Astrocyte of the spinal cord (primary cell): ENCODE measurements at regions not wholly inside any gene's neighbourhood (a gene's known extent, or its start where the extent isn't known, plus 50 kb on each side); places are given as distances from the start of the nearest gene placed in this dataset.

ENCODE experiments used
- DNase-seq: peaks from one replicate; pipeline ENCODE4 v3.0.0; 2011; ENCODE audit warnings: low read depth, low spot score
- H3K4me3 ChIP-seq: 2 replicates; pipeline ENCODE4 v1.5.1; 2011; ENCODE audit warnings: low read depth, mild to moderate bottlenecking, low read length, moderate library complexity
- in situ Hi-C: cut with HindIII; loops from 2 replicates; pipeline ENCODE4 v1.10.0; 2017; ENCODE audit warnings: low sequenced_read_pairs
- TF ChIP-seq, protein P1 (sequence below): IDR thresholded peaks from 2 replicates; pipeline ENCODE4 v1.5.1; 2012; ENCODE audit warnings: low read depth, mild to moderate bottlenecking, low read length, inconsistent platforms

- DNase-seq = peak; percentile 31
- no peak overlapping the region for H3K4me3 ChIP-seq
- TF ChIP-seq, protein P1, sequence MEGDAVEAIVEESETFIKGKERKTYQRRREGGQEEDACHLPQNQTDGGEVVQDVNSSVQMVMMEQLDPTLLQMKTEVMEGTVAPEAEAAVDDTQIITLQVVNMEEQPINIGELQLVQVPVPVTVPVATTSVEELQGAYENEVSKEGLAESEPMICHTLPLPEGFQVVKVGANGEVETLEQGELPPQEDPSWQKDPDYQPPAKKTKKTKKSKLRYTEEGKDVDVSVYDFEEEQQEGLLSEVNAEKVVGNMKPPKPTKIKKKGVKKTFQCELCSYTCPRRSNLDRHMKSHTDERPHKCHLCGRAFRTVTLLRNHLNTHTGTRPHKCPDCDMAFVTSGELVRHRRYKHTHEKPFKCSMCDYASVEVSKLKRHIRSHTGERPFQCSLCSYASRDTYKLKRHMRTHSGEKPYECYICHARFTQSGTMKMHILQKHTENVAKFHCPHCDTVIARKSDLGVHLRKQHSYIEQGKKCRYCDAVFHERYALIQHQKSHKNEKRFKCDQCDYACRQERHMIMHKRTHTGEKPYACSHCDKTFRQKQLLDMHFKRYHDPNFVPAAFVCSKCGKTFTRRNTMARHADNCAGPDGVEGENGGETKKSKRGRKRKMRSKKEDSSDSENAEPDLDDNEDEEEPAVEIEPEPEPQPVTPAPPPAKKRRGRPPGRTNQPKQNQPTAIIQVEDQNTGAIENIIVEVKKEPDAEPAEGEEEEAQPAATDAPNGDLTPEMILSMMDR = no peak
- in situ Hi-C loops = no loop called here
Measured at GRCh38 chr2:145356056-145356455, 836.1 kb upstream of the ZEB2 start.

- in situ Hi-C loops = no loop called here
- DNase-seq = no peak
- H3K4me3 ChIP-seq = no peak overlapping the region
- TF ChIP-seq, protein P1 = no peak
Measured at GRCh38 chr2:145352484-145352883, 832.6 kb upstream of the ZEB2 start.

GRCh38 chr2:145351864-145352425 is 832.0 kb upstream of the ZEB2 start:
- H3K4me3 ChIP-seq = no peak overlapping the region
- TF ChIP-seq, protein P1 = no peak
- DNase-seq = no peak
- in situ Hi-C loops = no loop called here

DNA sequence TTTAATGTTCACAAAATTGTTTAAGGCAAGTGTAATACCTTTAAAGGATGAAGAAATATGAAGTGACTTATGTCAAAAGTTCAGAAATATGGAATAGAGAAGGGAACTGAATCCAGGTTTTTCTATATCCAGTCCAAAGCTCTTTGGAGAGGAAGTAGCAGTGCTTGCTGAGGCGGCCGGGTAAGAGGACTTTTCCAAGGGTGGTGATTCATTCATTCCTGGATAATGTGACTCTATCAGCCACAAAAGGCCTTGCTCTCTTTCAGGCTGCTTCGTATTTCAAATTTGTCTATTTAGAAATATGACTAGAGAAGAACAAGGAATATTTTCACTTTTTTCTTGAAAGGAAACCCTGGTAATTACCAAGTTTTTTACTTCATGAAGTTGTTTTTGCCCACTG is 830.1 kb upstream of the ZEB2 start:
- TF ChIP-seq, protein P1 = no peak
- DNase-seq = peak; percentile 70
- in situ Hi-C loops = no loop called here
- H3K4me3 ChIP-seq = no peak overlapping the region

- peak; percentile 36 for DNase-seq
- H3K4me3 ChIP-seq = no peak overlapping the region
- in situ Hi-C loops = no loop called here
- TF ChIP-seq, protein P1 = no peak
Measured at GRCh38 chr2:145344076-145344724, 824.3 kb upstream of the ZEB2 start.

DNA sequence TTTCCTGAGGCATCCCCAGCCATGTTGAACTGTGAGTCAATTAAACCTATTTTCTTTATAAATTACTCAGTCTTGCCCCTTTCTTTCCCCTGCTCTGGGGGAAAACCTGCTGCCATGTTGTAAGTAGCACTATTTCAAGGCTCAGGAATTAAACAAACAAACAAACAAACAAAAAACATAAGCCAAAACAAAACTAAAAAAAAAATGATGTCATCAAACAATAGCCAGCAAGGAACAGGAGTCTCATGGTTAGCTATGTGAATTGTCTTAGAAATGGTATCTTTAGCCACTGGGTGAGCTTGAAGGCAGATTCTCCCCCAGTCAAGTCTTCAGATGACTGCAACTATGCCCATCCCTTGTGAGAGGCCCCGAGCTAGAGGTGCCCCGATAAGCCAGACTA is 823.4 kb upstream of the ZEB2 start:
- H3K4me3 ChIP-seq = no peak overlapping the region
- TF ChIP-seq, protein P1 = no peak
- in situ Hi-C loops = no loop called here
- no peak for DNase-seq
